IMR-90 (cell line): ENCODE measurements at regions not wholly inside any gene's neighbourhood (a gene's known extent, or its start where the extent isn't known, plus 50 kb on each side); places are given as distances from the start of the nearest gene placed in this dataset.

Experiments
- ATAC-seq: fragments of 200-7000 bp; cut with Tn5 transposase; 2 replicates; pipeline ENCODE4 v1.9.1; 2020; ENCODE audit warnings: low read depth, mild to moderate bottlenecking, moderate library complexity
- BruUV-seq: library from RNA; stranded (reverse); fragments of 400-500 nt; replicated peaks from 2 replicates; lab custom pipeline; 2021; lab: Mats Ljungman, UMichigan
- CTCF ChIA-PET: fragments of 300-600 bp; formaldehyde crosslinking; extraction: SDS; loops from one replicate; lab custom pipeline; 2021; ENCODE audit warnings: antibody characterized with exemption; lab: Yijun Ruan, JAX
- POLR2A ChIA-PET: fragments of 300-600 bp; sonication (Branson Sonifier 250); formaldehyde crosslinking; loops from one replicate; lab custom pipeline; 2022; ENCODE audit warnings: antibody characterized with exemption; ENCODE audit not compliant: unreplicated experiment; lab: Charles Lee
- DNase-seq: peaks from one replicate; pipeline ENCODE4 v3.0.0; 2013
- H2AFZ ChIP-seq: replicated peaks from 2 replicates; pipeline ENCODE3; 2013; ENCODE audit warnings: low read length, mild to moderate bottlenecking; ENCODE audit not compliant: poor library complexity
- H2AK5ac ChIP-seq: 2 replicates; pipeline ENCODE4 v1.6.1; 2013; ENCODE audit warnings: low read depth, low read length, inconsistent platforms
- H2AK9ac ChIP-seq: replicated peaks from 2 replicates; pipeline ENCODE3; 2013; ENCODE audit warnings: mild to moderate bottlenecking, low read depth, low read length, moderate library complexity; ENCODE audit not compliant: poor library complexity
- H2BK120ac ChIP-seq: 2 replicates; pipeline ENCODE4 v1.6.1; 2013; ENCODE audit warnings: low read depth, low read length, inconsistent platforms
- H2BK15ac ChIP-seq: 3 replicates; pipeline ENCODE4 v1.6.1; 2013; ENCODE audit warnings: low read depth, low read length, inconsistent platforms
- H2BK20ac ChIP-seq: 2 replicates; pipeline ENCODE4 v1.6.1; 2013; ENCODE audit warnings: low read depth, mild to moderate bottlenecking, inconsistent platforms, low read length, moderate library complexity
- H2BK5ac ChIP-seq: 2 replicates; pipeline ENCODE4 v1.6.1; 2013; ENCODE audit warnings: mild to moderate bottlenecking, low read depth, low read length, inconsistent platforms; ENCODE audit not compliant: poor library complexity, severe bottlenecking
- H3K14ac ChIP-seq: replicated peaks from 2 replicates; pipeline ENCODE4 v1.6.1; 2013; ENCODE audit warnings: low read depth, low read length, inconsistent platforms
- H3K18ac ChIP-seq: 2 replicates; pipeline ENCODE4 v1.6.1; 2013; ENCODE audit warnings: low read depth, low read length, control low read depth
- H3K23ac ChIP-seq: 2 replicates; pipeline ENCODE4 v1.6.1; 2013; ENCODE audit warnings: low read depth, low read length, inconsistent platforms
- H3K27ac ChIP-seq: 2 replicates; pipeline ENCODE4 v1.5.1; 2013; ENCODE audit warnings: mild to moderate bottlenecking, control low read depth, low read length; ENCODE audit not compliant: insufficient read depth
- H3K27me3 ChIP-seq: 2 replicates; pipeline ENCODE4 v1.6.1; 2013; ENCODE audit warnings: low read length; ENCODE audit not compliant: control insufficient read depth, insufficient read depth
- H3K36me3 ChIP-seq: 2 replicates; pipeline ENCODE4 v1.6.1; 2013; ENCODE audit warnings: low read length, mixed read lengths; ENCODE audit not compliant: control insufficient read depth, insufficient read depth
- H3K4ac ChIP-seq: 2 replicates; pipeline ENCODE4 v1.6.1; 2013; ENCODE audit warnings: low read depth, low read length, inconsistent platforms
- H3K4me1 ChIP-seq: 2 replicates; pipeline ENCODE4 v1.6.1; 2013; ENCODE audit warnings: low read length, mixed read lengths; ENCODE audit not compliant: control insufficient read depth, insufficient read depth
- H3K4me2 ChIP-seq: 2 replicates; pipeline ENCODE4 v1.6.1; 2013; ENCODE audit warnings: low read depth, mild to moderate bottlenecking, control low read depth, low read length, moderate library complexity
- H3K4me3 ChIP-seq: 2 replicates; pipeline ENCODE4 v1.5.1; 2013; ENCODE audit warnings: low read depth, mild to moderate bottlenecking, control low read depth, low read length, moderate library complexity; ENCODE audit not compliant: insufficient read depth
- H3K56ac ChIP-seq: 2 replicates; pipeline ENCODE4 v1.6.1; 2013; ENCODE audit warnings: low read length, inconsistent platforms; ENCODE audit not compliant: insufficient read depth; ENCODE audit errors: extremely low read depth
- H3K79me1 ChIP-seq, 2 experiments: 2 replicates each; pipeline ENCODE4 v1.6.1; 2013; ENCODE audit warnings: low read length in 2 of 2, inconsistent platforms in 1 of 2, low read depth in 1 of 2
- H3K9ac ChIP-seq: 2 replicates; pipeline ENCODE4 v1.6.1; 2013; ENCODE audit warnings: low read depth, low read length, control low read depth
- H3K9me1 ChIP-seq: 2 replicates; pipeline ENCODE4 v1.6.1; 2013; ENCODE audit warnings: low read length, inconsistent platforms; ENCODE audit not compliant: insufficient read depth
- H3K9me3 ChIP-seq: 2 replicates; pipeline ENCODE4 v1.6.1; 2013; ENCODE audit warnings: low read length; ENCODE audit not compliant: control insufficient read depth, insufficient read depth
- H4K20me1 ChIP-seq: 2 replicates; pipeline ENCODE4 v1.6.1; 2013; ENCODE audit warnings: low read length, inconsistent platforms; ENCODE audit not compliant: insufficient read depth
- H4K5ac ChIP-seq: 2 replicates; pipeline ENCODE4 v1.6.1; 2013; ENCODE audit warnings: mild to moderate bottlenecking, low read depth, low read length, control low read depth
- H4K8ac ChIP-seq, 2 experiments: 2 replicates each; pipeline ENCODE4 v1.6.1; 2013; ENCODE audit warnings: low read depth in 2 of 2, low read length in 2 of 2, control low read depth in 1 of 2, inconsistent platforms in 1 of 2
- H4K91ac ChIP-seq: 2 replicates; pipeline ENCODE4 v1.6.1; 2013; ENCODE audit warnings: low read depth, low read length, inconsistent platforms; ENCODE audit not compliant: insufficient read depth
- BHLHE40 ChIP-seq: fragments of 150-350 bp; IDR thresholded peaks from 2 replicates; pipeline ENCODE4 v1.6.1; 2016; ENCODE audit warnings: mild to moderate bottlenecking, low read depth, low read length
- CEBPB ChIP-seq: IDR thresholded peaks from 2 replicates; pipeline ENCODE4 v1.6.1; 2012; ENCODE audit warnings: low read depth, low read length, improper control_type of control experiment
- MAFK ChIP-seq: IDR thresholded peaks from 2 replicates; pipeline ENCODE4 v1.6.1; 2012; ENCODE audit warnings: low read depth, low read length, improper control_type of control experiment
- MAZ ChIP-seq: IDR thresholded peaks from 2 replicates; pipeline ENCODE4 v1.6.1; 2012; ENCODE audit warnings: low read depth, mild to moderate bottlenecking, low read length, improper control_type of control experiment, moderate library complexity, borderline replicate concordance
- MXI1 ChIP-seq: IDR thresholded peaks from 2 replicates; pipeline ENCODE4 v1.6.1; 2012; ENCODE audit warnings: low read depth, mild to moderate bottlenecking, low read length, moderate library complexity, borderline replicate concordance
- POLR2A ChIP-seq: IDR thresholded peaks from 2 replicates; pipeline ENCODE4 v1.6.1; 2012; ENCODE audit warnings: mild to moderate bottlenecking, low read depth, low read length
- RAD21 ChIP-seq: IDR thresholded peaks from 2 replicates; pipeline ENCODE4 v1.6.1; 2012; ENCODE audit warnings: low read length, improper control_type of control experiment
- RCOR1 ChIP-seq: IDR thresholded peaks from 2 replicates; pipeline ENCODE4 v1.6.1; 2012; ENCODE audit warnings: mild to moderate bottlenecking, low read length, improper control_type of control experiment; ENCODE audit not compliant: insufficient replicate concordance
- RFX5 ChIP-seq: IDR thresholded peaks from 2 replicates; pipeline ENCODE4 v1.8.0; 2012; ENCODE audit warnings: low read depth, mild to moderate bottlenecking, low read length, moderate library complexity
- SMC3 ChIP-seq: fragments of 150-350 bp; IDR thresholded peaks from 2 replicates; pipeline ENCODE4 v1.6.1; 2016; ENCODE audit warnings: low read depth, mild to moderate bottlenecking, antibody characterized with exemption, low read length, moderate library complexity
- WGBS, 2 experiments: methylation state at CpG; one replicate each; pipeline versions ENCODE4 v1.1.5 to v1.1.7; 2013; ENCODE audit warnings: missing lambda C conversion rate in 2 of 2; ENCODE audit not compliant: insufficient read length in 1 of 2; ENCODE audit errors: extremely low coverage in 2 of 2; 5-methylcytosine and 5-hydroxymethylcytosine counted together
- dilution Hi-C: fragments of 300-500 bp; cut with HindIII; formaldehyde crosslinking; loops from one replicate; pipeline ENCODE4 v1.14.3; 2018; ENCODE audit warnings: low sequenced_read_pairs; ENCODE audit not compliant: unreplicated experiment
- in situ Hi-C: fragments of 300-500 bp; cut with MboI; formaldehyde crosslinking; loops from 3 replicates; pipeline ENCODE4 v1.14.3; 2019; ENCODE audit warnings: low sequenced_read_pairs, inconsistent platforms, mixed read lengths
- intact Hi-C: fragments of 100-400 bp; cut with micrococcal nuclease; formaldehyde crosslinking; loops from 2 replicates; pipeline ENCODE4 v1.10.0; 2022
- TF ChIP-seq, protein P1 (sequence below): conservative IDR thresholded peaks from 2 replicates; pipeline ENCODE4 v1.5.1; 2012; ENCODE audit warnings: mild to moderate bottlenecking, low read depth, low read length, improper control_type of control experiment
- TF ChIP-seq, protein P2 (sequence below): fragments of 150-350 bp; IDR thresholded peaks from 2 replicates; pipeline ENCODE4 v1.6.1; 2016; ENCODE audit warnings: low read depth, mild to moderate bottlenecking, low read length, moderate library complexity, borderline replicate concordance

DNA sequence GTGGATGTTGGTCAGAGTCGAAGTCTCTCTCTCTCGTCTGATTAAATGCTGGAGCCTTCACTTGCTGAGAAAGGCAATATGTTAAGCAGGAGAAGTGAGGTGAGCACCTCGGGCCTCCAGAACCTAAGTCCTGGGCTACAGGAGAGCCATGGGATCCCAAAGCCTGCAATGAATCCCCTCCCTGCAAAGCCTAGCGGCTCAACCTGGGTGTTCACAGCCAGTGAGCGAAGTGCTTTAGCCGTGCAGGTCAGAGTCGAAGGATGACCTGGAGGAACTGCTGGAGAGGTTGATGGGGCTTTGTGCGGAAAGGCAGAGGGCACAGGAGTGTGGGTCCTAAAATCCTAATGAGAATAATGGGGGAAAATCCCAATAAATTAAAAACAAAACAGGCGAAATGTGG is 267.8 kb downstream of the ENGASE start:
- no CpG with 5 or more reads among the region's 9 CpGs for whole genome bisulfite sequencing, 2 experiments
- no peak overlapping the region for H2AK9ac ChIP-seq
- H2BK15ac ChIP-seq, result no peak overlapping the region
- H3K9ac ChIP-seq, result no peak overlapping the region
- no peaks in the 10 kb centered on the region; the same call in 1 of the 2 replicates for H3K27me3 ChIP-seq
- no peak overlapping the region for H2AK5ac ChIP-seq
- in situ Hi-C loops (no loop called here), intact Hi-C loops (no loop called here), dilution Hi-C loops (no loop called here)
- ATAC-seq, result no peak
- H3K56ac ChIP-seq, result no peak overlapping the region
- H3K4ac ChIP-seq, result no peak overlapping the region
- H2BK120ac ChIP-seq, result no peak overlapping the region
- no peak overlapping the region for H3K14ac ChIP-seq
- no peak overlapping the region for H4K91ac ChIP-seq
- H3K79me1 ChIP-seq, result no peaks in the 10 kb centered on the region
- no peak overlapping the region for H3K27ac ChIP-seq
- H4K8ac ChIP-seq, result no peak overlapping the region
- no peak for DNase-seq
- H2BK20ac ChIP-seq, result no peak overlapping the region
- no peaks in the 10 kb centered on the region for H3K4me1 ChIP-seq
- H3K36me3 ChIP-seq, result no peaks in the 10 kb centered on the region
- H4K20me1 ChIP-seq, result no peaks in the 10 kb centered on the region
- no TSS peak for BruUV-seq
- no peak overlapping the region for H3K18ac ChIP-seq
- H3K4me3 ChIP-seq, result no peak overlapping the region
- POLR2A ChIA-PET, result no interaction called here
- H3K9me1 ChIP-seq, result no peaks in the 10 kb centered on the region
- no peak overlapping the region for H3K4me2 ChIP-seq
- TF ChIP-seq, protein P1, sequence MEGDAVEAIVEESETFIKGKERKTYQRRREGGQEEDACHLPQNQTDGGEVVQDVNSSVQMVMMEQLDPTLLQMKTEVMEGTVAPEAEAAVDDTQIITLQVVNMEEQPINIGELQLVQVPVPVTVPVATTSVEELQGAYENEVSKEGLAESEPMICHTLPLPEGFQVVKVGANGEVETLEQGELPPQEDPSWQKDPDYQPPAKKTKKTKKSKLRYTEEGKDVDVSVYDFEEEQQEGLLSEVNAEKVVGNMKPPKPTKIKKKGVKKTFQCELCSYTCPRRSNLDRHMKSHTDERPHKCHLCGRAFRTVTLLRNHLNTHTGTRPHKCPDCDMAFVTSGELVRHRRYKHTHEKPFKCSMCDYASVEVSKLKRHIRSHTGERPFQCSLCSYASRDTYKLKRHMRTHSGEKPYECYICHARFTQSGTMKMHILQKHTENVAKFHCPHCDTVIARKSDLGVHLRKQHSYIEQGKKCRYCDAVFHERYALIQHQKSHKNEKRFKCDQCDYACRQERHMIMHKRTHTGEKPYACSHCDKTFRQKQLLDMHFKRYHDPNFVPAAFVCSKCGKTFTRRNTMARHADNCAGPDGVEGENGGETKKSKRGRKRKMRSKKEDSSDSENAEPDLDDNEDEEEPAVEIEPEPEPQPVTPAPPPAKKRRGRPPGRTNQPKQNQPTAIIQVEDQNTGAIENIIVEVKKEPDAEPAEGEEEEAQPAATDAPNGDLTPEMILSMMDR, result no peak
- TF ChIP-seq RCOR1 (no peak), RFX5 (no peak), BHLHE40 (no peak), MXI1 (no peak), RAD21 (no peak), POLR2A (no peak), SMC3 (no peak), MAFK (no peak), CEBPB (no peak), MAZ (no peak)
- TF ChIP-seq, protein P2, sequence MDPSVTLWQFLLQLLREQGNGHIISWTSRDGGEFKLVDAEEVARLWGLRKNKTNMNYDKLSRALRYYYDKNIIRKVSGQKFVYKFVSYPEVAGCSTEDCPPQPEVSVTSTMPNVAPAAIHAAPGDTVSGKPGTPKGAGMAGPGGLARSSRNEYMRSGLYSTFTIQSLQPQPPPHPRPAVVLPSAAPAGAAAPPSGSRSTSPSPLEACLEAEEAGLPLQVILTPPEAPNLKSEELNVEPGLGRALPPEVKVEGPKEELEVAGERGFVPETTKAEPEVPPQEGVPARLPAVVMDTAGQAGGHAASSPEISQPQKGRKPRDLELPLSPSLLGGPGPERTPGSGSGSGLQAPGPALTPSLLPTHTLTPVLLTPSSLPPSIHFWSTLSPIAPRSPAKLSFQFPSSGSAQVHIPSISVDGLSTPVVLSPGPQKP, result no peak
- H2BK5ac ChIP-seq, result no peak overlapping the region
- no peak overlapping the region for H4K5ac ChIP-seq
- H3K23ac ChIP-seq, result no peak overlapping the region
- no peak overlapping the region for H2AFZ ChIP-seq
- H3K9me3 ChIP-seq, result no peaks in the 10 kb centered on the region
- CTCF ChIA-PET, result no interaction called here
